CD4-positive, alpha-beta memory T cell (primary cell): ENCODE measurements at regions not wholly inside any gene's neighbourhood (a gene's known extent, or its start where the extent isn't known, plus 50 kb on each side); places are given as distances from the start of the nearest gene placed in this dataset.

Source experiments
- CTCF ChIA-PET: fragments of 350-600 bp; sonication (Branson Sonifier 250); formaldehyde crosslinking; loops from one replicate; lab custom pipeline; 2021; ENCODE audit warnings: inconsistent platforms; ENCODE audit not compliant: partially characterized antibody; lab: Charles Lee
- POLR2A ChIA-PET: fragments of 350-600 bp; sonication (Branson Sonifier 250); formaldehyde crosslinking; loops from one replicate; lab custom pipeline; 2021; ENCODE audit not compliant: partially characterized antibody; lab: Charles Lee
- DNase-seq, 5 donors: peaks; one replicate each; pipeline versions ENCODE4 v3.0.0 to v3.0.0-alpha.2; 2020 to 2022; ENCODE audit warnings: mixed read lengths in 1 of 5
- H3K27ac ChIP-seq: one replicate; pipeline ENCODE4 v1.7.0; 2013; ENCODE audit warnings: low read depth, low read length
- H3K27me3 ChIP-seq: 2 replicates; pipeline ENCODE4 v1.7.0; 2013; ENCODE audit warnings: mild to moderate bottlenecking, low read length, moderate library complexity; ENCODE audit not compliant: insufficient read depth
- H3K36me3 ChIP-seq: 2 replicates; pipeline ENCODE4 v1.7.0; 2013; ENCODE audit warnings: mild to moderate bottlenecking, low read length, moderate library complexity; ENCODE audit not compliant: insufficient read depth
- H3K4me1 ChIP-seq: 2 replicates; pipeline ENCODE4 v1.7.0; 2013; ENCODE audit warnings: mild to moderate bottlenecking, low read length, moderate library complexity; ENCODE audit not compliant: insufficient read depth
- H3K4me3 ChIP-seq, 2 donors: one replicate each; pipeline ENCODE4 v1.7.0; 2013; ENCODE audit warnings: low read length in 2 of 2, mild to moderate bottlenecking in 1 of 2
- H3K9me3 ChIP-seq, 2 donors: one replicate each; pipeline ENCODE4 v1.7.0; 2013; ENCODE audit warnings: low read length in 2 of 2, control low read depth in 1 of 2; ENCODE audit not compliant: control insufficient read depth in 1 of 2
- H3K27ac Mint-ChIP-seq, 7 donors: one replicate each; pipeline ENCODE4 v1.8.0; 2020 to 2021; ENCODE audit warnings: mixed read lengths in 7 of 7, mild to moderate bottlenecking in 6 of 7, inconsistent platforms in 3 of 7, moderate library complexity in 3 of 7
- H3K27me3 Mint-ChIP-seq, 2 donors: one replicate each; pipeline ENCODE4 v1.8.0; 2020 to 2021; ENCODE audit warnings: mixed read lengths in 2 of 2
- H3K36me3 Mint-ChIP-seq, 2 donors: one replicate each; pipeline ENCODE4 v1.8.0; 2020 to 2021; ENCODE audit warnings: mixed read lengths in 2 of 2, inconsistent platforms in 1 of 2, mild to moderate bottlenecking in 1 of 2
- H3K4me1 Mint-ChIP-seq, 4 donors: one replicate each; pipeline ENCODE4 v1.8.0; 2020 to 2021; ENCODE audit warnings: mixed read lengths in 4 of 4, mild to moderate bottlenecking in 1 of 4
- H3K4me3 Mint-ChIP-seq, 8 donors: one replicate each; pipeline ENCODE4 v1.8.0; 2020 to 2021; ENCODE audit warnings: mixed read lengths in 8 of 8, mild to moderate bottlenecking in 7 of 8, moderate library complexity in 6 of 8, inconsistent platforms in 3 of 8
- H3K9me3 Mint-ChIP-seq, 8 donors: one replicate each; pipeline ENCODE4 v1.8.0; 2020 to 2021; ENCODE audit warnings: mixed read lengths in 8 of 8, mild to moderate bottlenecking in 5 of 8, inconsistent platforms in 3 of 8, moderate library complexity in 1 of 8
- intact Hi-C: fragments of 100-400 bp; cut with micrococcal nuclease; formaldehyde crosslinking; loops from one replicate; pipeline ENCODE4 v1.15.1; 2023

DNA sequence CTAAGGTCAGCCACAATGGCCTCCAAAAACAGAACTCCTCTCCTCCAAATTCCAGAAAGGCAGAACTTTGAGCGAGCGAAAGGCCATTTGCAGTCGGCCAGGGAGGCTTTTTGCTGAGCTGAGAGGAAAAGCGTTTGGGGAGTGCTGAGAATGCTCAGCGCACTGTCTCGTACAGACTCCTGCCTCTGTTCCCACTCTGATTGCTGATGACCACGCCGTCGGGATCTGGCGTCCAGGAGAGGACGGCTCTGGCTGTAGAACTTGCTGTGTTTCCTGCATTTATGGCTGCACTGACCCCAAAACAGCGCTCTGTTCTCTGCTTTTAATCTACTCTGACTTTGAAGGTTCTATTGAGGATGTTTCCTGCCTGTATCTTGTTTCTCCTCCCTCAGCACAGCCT lies 82.4 kb upstream of the WSCD2 start:
- CTCF ChIA-PET: no interaction called here
- POLR2A ChIA-PET: no interaction called here
- peak overlapping the region in 5 of 7 donors; percentile 8 to 90 (median 54) for H3K27ac Mint-ChIP-seq

GRCh38 chr12:108047071-108047550 lies 82.0 kb upstream of the WSCD2 start:
- Histone ChIP-seq H3K36me3 (no peaks in the 10 kb centered on the region), H3K27me3 (no peaks in the 10 kb centered on the region), H3K27ac (no peak overlapping the region), H3K4me1 (peaks cover 25% of the 10 kb centered on the region), H3K9me3 (no peaks in the 10 kb centered on the region), H3K4me3 (no peak overlapping the region)
- DNase-seq: peak in 1 of 5 donors; percentile 5
- ChIA-PET CTCF (no interaction called here), POLR2A (no interaction called here)
- H3K36me3 Mint-ChIP-seq: no peaks in the 10 kb centered on the region
- peaks cover 8 to 24% (median 15%) of the 10 kb centered on the region in 4 donors for H3K4me1 Mint-ChIP-seq
- peak overlapping the region in 7 of 8 donors; percentile 5 to 70 (median 51) for H3K4me3 Mint-ChIP-seq
- intact Hi-C loops: no loop called here
- peaks cover 0 to 11% of the 10 kb centered on the region in 2 donors for H3K27me3 Mint-ChIP-seq
- H3K9me3 Mint-ChIP-seq: no peaks in the 10 kb centered on the region
- H3K27ac Mint-ChIP-seq: peak overlapping the region in 5 of 7 donors; percentile 8 to 90 (median 54)

More for the DNA sequence above, 82.4 kb upstream of the WSCD2 start:
- intact Hi-C loops: no loop called here
- no peak for DNase-seq
- Histone ChIP-seq H3K36me3 (no peaks in the 10 kb centered on the region), H3K4me1 (peaks cover 21% of the 10 kb centered on the region), H3K27me3 (no peaks in the 10 kb centered on the region), H3K4me3 (no peak overlapping the region), H3K9me3 (no peaks in the 10 kb centered on the region), H3K27ac (no peak overlapping the region)
- Mint-ChIP-seq H3K9me3 (peaks cover 0 to 1% (median 0%) of the 10 kb centered on the region in 8 donors), H3K4me3 (peak overlapping the region in 7 of 8 donors; percentile 5 to 70 (median 51)), H3K36me3 (no peaks in the 10 kb centered on the region), H3K27me3 (peaks cover 0 to 9% of the 10 kb centered on the region in 2 donors), H3K4me1 (peaks cover 8 to 21% (median 13%) of the 10 kb centered on the region in 4 donors)

DNA sequence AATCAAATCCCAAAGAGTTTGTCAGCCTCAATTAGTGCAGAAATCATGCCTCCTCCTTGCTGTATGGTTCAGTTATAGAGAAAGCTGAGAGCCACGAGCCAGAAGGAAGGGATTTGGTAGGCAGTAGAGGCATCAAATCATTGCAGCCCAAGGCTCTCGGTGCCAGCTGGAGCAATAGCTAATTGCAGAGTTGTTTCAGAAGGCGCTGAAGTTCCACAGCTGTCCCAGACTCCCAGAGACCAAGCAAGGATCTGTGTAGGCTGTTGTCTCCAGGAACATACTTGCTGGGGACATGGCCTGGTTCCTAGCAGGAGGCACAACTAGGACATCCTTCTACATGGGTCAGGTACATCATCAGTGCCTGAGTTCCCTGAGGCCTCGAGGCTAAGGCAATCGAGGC lies 80.4 kb upstream of the WSCD2 start:
- intact Hi-C loops: no loop called here
- Mint-ChIP-seq H3K4me1 (peaks cover 8 to 31% (median 20%) of the 10 kb centered on the region in 4 donors), H3K27ac (no peak overlapping the region), H3K9me3 (no peaks in the 10 kb centered on the region), H3K27me3 (peaks cover 0 to 11% of the 10 kb centered on the region in 2 donors), H3K4me3 (no peak overlapping the region), H3K36me3 (no peaks in the 10 kb centered on the region)
- Histone ChIP-seq H3K9me3 (no peaks in the 10 kb centered on the region), H3K27me3 (no peaks in the 10 kb centered on the region), H3K4me1 (peaks cover 25% of the 10 kb centered on the region), H3K27ac (no peak overlapping the region), H3K36me3 (no peaks in the 10 kb centered on the region), H3K4me3 (no peak overlapping the region)
- ChIA-PET POLR2A (no interaction called here), CTCF (no interaction called here)
- DNase-seq: no peak

- CTCF ChIA-PET: no interaction called here
- peaks cover 6 to 29% (median 18%) of the 10 kb centered on the region in 4 donors for H3K4me1 Mint-ChIP-seq
- H3K4me3 Mint-ChIP-seq: no peak overlapping the region
- intact Hi-C loops: no loop called here
- no peak overlapping the region for H3K27ac Mint-ChIP-seq
- Histone ChIP-seq H3K4me3 (no peak overlapping the region), H3K9me3 (no peaks in the 10 kb centered on the region), H3K27me3 (no peaks in the 10 kb centered on the region), H3K4me1 (peaks cover 25% of the 10 kb centered on the region), H3K27ac (no peak overlapping the region), H3K36me3 (no peaks in the 10 kb centered on the region)
- POLR2A ChIA-PET: no interaction called here
- H3K27me3 Mint-ChIP-seq: peaks cover 3 to 9% of the 10 kb centered on the region in 2 donors
- no peak for DNase-seq
- no peaks in the 10 kb centered on the region for H3K36me3 Mint-ChIP-seq
- H3K9me3 Mint-ChIP-seq: no peaks in the 10 kb centered on the region
These were observed 78.4 kb upstream of the WSCD2 start for GRCh38 chr12:108050696-108051095.

DNA sequence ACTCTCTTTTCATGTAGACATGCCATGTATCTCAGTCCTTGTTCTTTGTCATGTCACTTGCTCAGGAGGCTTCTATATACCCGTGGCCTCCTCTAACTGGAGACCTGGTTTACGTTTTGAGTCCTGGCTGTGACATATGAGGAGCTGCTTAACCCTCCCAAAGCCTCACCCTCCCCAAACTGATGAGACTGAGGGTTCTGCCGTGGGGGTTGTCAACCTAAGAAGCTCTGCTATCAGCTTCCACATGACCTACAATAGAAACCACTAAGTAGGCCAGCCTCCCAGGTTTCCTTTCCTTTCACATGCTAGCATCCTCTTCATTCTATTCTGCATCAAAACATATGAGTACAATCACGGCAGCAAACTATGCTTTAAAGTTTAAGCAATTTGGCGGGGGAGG lies 76.8 kb upstream of the WSCD2 start:
- CTCF ChIA-PET: no interaction called here
- DNase-seq: peak; percentile 18 to 61 (median 54)

GRCh38 chr12:108053512-108053911 lies 75.6 kb upstream of the WSCD2 start:
- intact Hi-C loops: no loop called here
- H3K27me3 Mint-ChIP-seq: peaks cover 9 to 13% of the 10 kb centered on the region in 2 donors
- no peak for DNase-seq
- H3K4me3 Mint-ChIP-seq: no peak overlapping the region
- ChIA-PET CTCF (no interaction called here), POLR2A (no interaction called here)
- H3K9me3 ChIP-seq: no peaks in the 10 kb centered on the region
- peaks cover 0 to 3% (median 0%) of the 10 kb centered on the region in 8 donors for H3K9me3 Mint-ChIP-seq
- H3K4me1 ChIP-seq: peaks cover 7% of the 10 kb centered on the region
- peak overlapping the region in 2 of 7 donors; percentile 0 to 13 for H3K27ac Mint-ChIP-seq
- no peaks in the 10 kb centered on the region for H3K27me3 ChIP-seq
- H3K4me1 Mint-ChIP-seq: peaks cover 2 to 13% (median 7%) of the 10 kb centered on the region in 4 donors
- H3K4me3 ChIP-seq: no peak overlapping the region
- no peaks in the 10 kb centered on the region for H3K36me3 Mint-ChIP-seq
- H3K27ac ChIP-seq: no peak overlapping the region
- no peaks in the 10 kb centered on the region for H3K36me3 ChIP-seq

More for the DNA sequence above, 76.8 kb upstream of the WSCD2 start:
- Mint-ChIP-seq H3K27ac (peak overlapping the region in 6 of 7 donors; percentile 31 to 81 (median 64)), H3K27me3 (peaks cover 7 to 14% of the 10 kb centered on the region in 2 donors), H3K4me1 (peaks cover 2 to 18% (median 11%) of the 10 kb centered on the region in 4 donors), H3K4me3 (peak overlapping the region in 4 of 8 donors; percentile 2 to 36 (median 26)), H3K36me3 (no peaks in the 10 kb centered on the region), H3K9me3 (no peaks in the 10 kb centered on the region)
- no peaks in the 10 kb centered on the region for H3K27me3 ChIP-seq
- peaks cover 13% of the 10 kb centered on the region for H3K4me1 ChIP-seq
- no peaks in the 10 kb centered on the region for H3K36me3 ChIP-seq
- intact Hi-C loops: no loop called here
- H3K4me3 ChIP-seq: no peak overlapping the region
- no peak overlapping the region for H3K27ac ChIP-seq
- POLR2A ChIA-PET: no interaction called here
- H3K9me3 ChIP-seq: no peaks in the 10 kb centered on the region

- Mint-ChIP-seq H3K27me3 (peaks cover 12 to 13% of the 10 kb centered on the region in 2 donors), H3K4me1 (peaks cover 2 to 13% (median 7%) of the 10 kb centered on the region in 4 donors), H3K36me3 (no peaks in the 10 kb centered on the region), H3K4me3 (no peak overlapping the region), H3K9me3 (peaks cover 0 to 3% (median 0%) of the 10 kb centered on the region in 8 donors), H3K27ac (no peak overlapping the region)
- intact Hi-C loops: no loop called here
- no peak overlapping the region for H3K27ac ChIP-seq
- peaks cover 7% of the 10 kb centered on the region for H3K4me1 ChIP-seq
- no peaks in the 10 kb centered on the region for H3K27me3 ChIP-seq
- no peak for DNase-seq
- H3K36me3 ChIP-seq: no peaks in the 10 kb centered on the region
- H3K4me3 ChIP-seq: no peak overlapping the region
- ChIA-PET POLR2A (no interaction called here), CTCF (no interaction called here)
- H3K9me3 ChIP-seq: no peaks in the 10 kb centered on the region
These were observed 74.6 kb upstream of the WSCD2 start for GRCh38 chr12:108054496-108054895.
